ENCODE measurements at regions not wholly inside any gene's neighbourhood (a gene's known extent, or its start where the extent isn't known, plus 50 kb on each side); places are given as distances from the start of the nearest gene placed in this dataset.

DNA sequence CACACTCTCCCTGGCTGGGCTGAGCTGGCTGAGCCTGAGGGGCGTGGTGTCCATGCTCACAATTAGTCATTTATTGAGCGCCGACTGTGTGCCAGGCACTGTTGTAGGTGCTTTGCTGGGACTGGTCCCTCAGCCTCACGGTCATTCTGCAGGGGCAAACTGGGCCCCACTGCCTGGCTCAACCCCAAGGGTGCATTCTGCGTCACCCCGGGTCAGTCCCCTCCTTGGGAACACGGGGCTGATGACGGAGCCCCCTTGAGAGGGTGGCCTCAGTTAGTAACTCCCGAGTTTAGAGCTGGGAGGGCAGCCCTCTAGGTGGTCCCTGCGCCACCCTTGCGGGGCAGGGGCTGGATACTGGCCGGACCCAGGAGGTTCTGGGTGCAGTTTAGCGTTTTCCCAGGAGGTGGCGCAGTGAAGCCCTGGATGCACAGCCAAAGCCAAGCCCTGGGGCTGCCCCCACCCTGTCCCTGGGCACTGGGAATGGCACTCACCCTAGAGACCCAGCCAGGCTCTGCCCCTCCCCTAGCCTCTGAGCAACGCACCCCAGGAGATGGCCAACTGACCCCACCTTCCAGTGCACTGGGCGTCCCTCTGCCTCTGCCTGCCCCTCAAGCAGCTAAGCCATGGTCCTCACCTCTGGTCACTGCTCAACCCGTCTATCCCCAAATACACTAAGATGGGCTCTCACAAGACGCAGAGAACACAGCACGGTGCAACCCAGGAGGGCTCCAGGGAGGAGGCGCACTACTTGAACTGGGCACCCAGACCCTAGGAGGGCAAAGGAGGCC, 243.2 kb upstream of the GSE1 start:
- H3K79me2 ChIP-seq (ENCODE audit: insufficient read depth, low read depth) = no peaks in the 10 kb centered on the region
- H3K9ac ChIP-seq = no peak overlapping the region
- H3K27ac ChIP-seq = no peak overlapping the region
- no peaks in the 10 kb centered on the region for H3K4me1 ChIP-seq (ENCODE audit: low read depth, poor library complexity, severe bottlenecking)
- H4K20me1 ChIP-seq (ENCODE audit: insufficient read depth) = no peaks in the 10 kb centered on the region
- H3K36me3 ChIP-seq (ENCODE audit: insufficient read depth) = no peaks in the 10 kb centered on the region
- no peak overlapping the region for H2AFZ ChIP-seq (ENCODE audit: low read depth)
- peaks cover 61% of the 10 kb centered on the region for H3K27me3 ChIP-seq (ENCODE audit: insufficient read depth, low read depth)
- H3K4me2 ChIP-seq = no peak overlapping the region
- H3K4me3 ChIP-seq (IDR thresholded peaks at IDR 0.05; ENCODE audit: insufficient read depth, low read depth, low read length) = no peak overlapping the region
- TF ChIP-seq CTCF (conservative IDR thresholded peaks at IDR 0.05; ENCODE audit: low read depth, low read length) = peak; percentile 80

GRCh38 chr16:85370543-85370880, 242.6 kb upstream of the GSE1 start:
- Histone ChIP-seq H3K36me3 (ENCODE audit: insufficient read depth) (no peaks in the 10 kb centered on the region), H3K27me3 (ENCODE audit: insufficient read depth, low read depth) (peaks cover 58% of the 10 kb centered on the region), H3K4me3 (IDR thresholded peaks at IDR 0.05; ENCODE audit: insufficient read depth, low read depth, low read length) (no peak overlapping the region), H4K20me1 (ENCODE audit: insufficient read depth) (no peaks in the 10 kb centered on the region), H3K27ac (no peak overlapping the region), H3K4me2 (no peak overlapping the region), H3K79me2 (ENCODE audit: insufficient read depth, low read depth) (no peaks in the 10 kb centered on the region), H3K4me1 (ENCODE audit: low read depth, poor library complexity, severe bottlenecking) (no peaks in the 10 kb centered on the region), H2AFZ (ENCODE audit: low read depth) (no peak overlapping the region), H3K9ac (no peak overlapping the region)
- TF ChIP-seq CTCF (conservative IDR thresholded peaks at IDR 0.05; ENCODE audit: low read depth, low read length) = no peak

DNA sequence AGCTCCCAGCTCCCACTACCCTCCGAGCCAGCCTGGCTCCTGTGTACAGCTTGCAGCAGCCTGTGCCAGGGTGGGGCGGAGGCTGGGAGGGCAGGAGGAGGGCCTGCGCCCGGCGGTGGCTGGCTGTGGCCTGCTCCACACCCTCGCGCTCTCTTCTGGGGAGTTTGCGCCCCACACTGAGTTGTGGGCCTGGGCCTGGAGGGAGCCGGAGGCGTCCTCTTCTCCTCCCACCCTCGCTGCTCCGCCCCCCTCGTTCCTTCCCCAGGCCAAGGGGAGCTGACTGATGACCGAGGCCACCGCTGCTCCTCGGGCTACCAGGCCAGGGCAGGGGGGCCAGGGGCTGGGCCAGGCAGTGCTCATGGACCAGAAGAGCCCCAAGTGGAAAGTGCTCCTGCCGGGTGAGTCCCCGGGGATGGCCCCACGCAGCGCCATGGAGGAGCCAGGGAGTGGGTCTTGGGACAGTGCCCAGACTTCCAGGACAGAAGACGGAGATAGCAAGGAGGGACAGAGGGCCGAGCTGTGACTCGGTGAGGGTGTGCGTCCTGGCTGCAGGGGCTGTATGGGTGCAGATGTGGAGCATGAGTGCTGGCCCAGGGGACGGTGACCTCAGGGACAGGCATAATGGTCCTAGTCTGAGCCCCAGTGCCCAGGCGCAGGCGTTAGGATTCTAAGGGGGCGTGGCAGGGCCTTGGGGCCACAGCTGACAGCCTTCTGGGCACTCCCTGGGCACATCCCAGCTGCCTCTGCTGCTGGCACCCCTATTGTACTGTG, 242.1 kb upstream of the GSE1 start:
- H4K20me1 ChIP-seq (ENCODE audit: insufficient read depth) = no peaks in the 10 kb centered on the region
- H3K27ac ChIP-seq = no peak overlapping the region
- no peak overlapping the region for H2AFZ ChIP-seq (ENCODE audit: low read depth)
- H3K79me2 ChIP-seq (ENCODE audit: insufficient read depth, low read depth) = no peaks in the 10 kb centered on the region
- peaks cover 54% of the 10 kb centered on the region for H3K27me3 ChIP-seq (ENCODE audit: insufficient read depth, low read depth)
- no peaks in the 10 kb centered on the region for H3K36me3 ChIP-seq (ENCODE audit: insufficient read depth)
- H3K4me2 ChIP-seq = no peak overlapping the region
- H3K4me1 ChIP-seq (ENCODE audit: low read depth, poor library complexity, severe bottlenecking) = no peaks in the 10 kb centered on the region
- H3K4me3 ChIP-seq (IDR thresholded peaks at IDR 0.05; ENCODE audit: insufficient read depth, low read depth, low read length) = no peak overlapping the region
- no peak for TF ChIP-seq CTCF (conservative IDR thresholded peaks at IDR 0.05; ENCODE audit: low read depth, low read length)
- H3K9ac ChIP-seq = no peak overlapping the region

DNA sequence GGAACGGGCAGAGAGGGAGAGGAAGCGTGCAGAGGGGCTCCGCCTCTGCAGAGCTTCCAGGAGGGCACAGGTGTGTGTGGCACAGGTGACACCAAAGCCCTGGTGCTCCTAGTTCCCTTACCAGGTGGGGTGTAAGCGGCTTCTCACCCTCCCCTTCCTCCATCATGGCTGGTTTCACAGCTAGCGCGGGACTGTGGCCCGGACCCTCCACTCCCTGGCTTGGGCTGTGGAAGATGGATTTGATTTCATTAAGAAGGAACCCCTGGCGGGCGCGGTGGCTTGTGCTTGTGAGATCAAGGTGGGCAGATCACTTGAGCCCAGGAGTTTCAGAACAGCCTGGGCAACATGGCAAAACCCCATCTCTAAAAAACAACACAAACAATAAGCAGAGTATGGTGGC, 241.2 kb upstream of the GSE1 start:
- no peaks in the 10 kb centered on the region for H3K36me3 ChIP-seq (ENCODE audit: insufficient read depth)
- no peaks in the 10 kb centered on the region for H3K4me1 ChIP-seq (ENCODE audit: low read depth, poor library complexity, severe bottlenecking)
- TF ChIP-seq CTCF (conservative IDR thresholded peaks at IDR 0.05; ENCODE audit: low read depth, low read length) = no peak
- H3K79me2 ChIP-seq (ENCODE audit: insufficient read depth, low read depth) = no peaks in the 10 kb centered on the region
- H3K9ac ChIP-seq = no peak overlapping the region
- no peak overlapping the region for H3K4me3 ChIP-seq (IDR thresholded peaks at IDR 0.05; ENCODE audit: insufficient read depth, low read depth, low read length)
- no peak overlapping the region for H2AFZ ChIP-seq (ENCODE audit: low read depth)
- H3K4me2 ChIP-seq = no peak overlapping the region
- no peak overlapping the region for H3K27ac ChIP-seq
- H4K20me1 ChIP-seq (ENCODE audit: insufficient read depth) = no peaks in the 10 kb centered on the region
- H3K27me3 ChIP-seq (ENCODE audit: insufficient read depth, low read depth) = peaks cover 56% of the 10 kb centered on the region

Data from KMS-11 (cell line).